Skeletal muscle cell (primary cell): ENCODE measurements at regions not wholly inside any gene's neighbourhood (a gene's known extent, or its start where the extent isn't known, plus 50 kb on each side); places are given as distances from the start of the nearest gene placed in this dataset.
A peak's percentile ranks its signal among the peaks of the same experiment; 100 is the strongest.
"Not testable (repeated sequence)": the region's sequence is repeated elsewhere in the genome, so short reads cannot be mapped to it uniquely, and the experiment has no call there.

Experiments used
- DNase-seq: peaks from one replicate; pipeline ENCODE4 v3.0.0-alpha.2; 2010; ENCODE audit warnings: low read depth
- H3K4me3 ChIP-seq: 2 replicates; pipeline ENCODE4 v1.5.1; 2011; ENCODE audit warnings: low read depth, mild to moderate bottlenecking, control low read depth, low read length, moderate library complexity

GRCh38 chr12:46531059-46531785 lies 158.6 kb upstream of the SLC38A2 start:
- no peak for DNase-seq
- H3K4me3 ChIP-seq: no peak overlapping the region

GRCh38 chr12:46530373-46531056 lies 157.9 kb upstream of the SLC38A2 start:
- no peak for DNase-seq
- no peak overlapping the region for H3K4me3 ChIP-seq

- DNase-seq: no peak
- H3K4me3 ChIP-seq: no peak overlapping the region
Observed at GRCh38 chr12:46526233-46526632, 153.7 kb upstream of the SLC38A2 start.

GRCh38 chr12:46524778-46525177 lies 152.2 kb upstream of the SLC38A2 start:
- no peak overlapping the region for H3K4me3 ChIP-seq
- DNase-seq: peak; percentile 89

GRCh38 chr12:46523863-46524770 lies 151.5 kb upstream of the SLC38A2 start:
- peak overlapping the region; percentile 29 for H3K4me3 ChIP-seq
- DNase-seq: peak; percentile 85

- peak overlapping the region; percentile 29 for H3K4me3 ChIP-seq
- no peak for DNase-seq
Observed at GRCh38 chr12:46523446-46523845, 150.9 kb upstream of the SLC38A2 start.

GRCh38 chr12:46522071-46522470 lies 149.5 kb upstream of the SLC38A2 start:
- no peak for DNase-seq
- H3K4me3 ChIP-seq: no peak overlapping the region

GRCh38 chr12:46521145-46521544 lies 148.6 kb upstream of the SLC38A2 start:
- no peak for DNase-seq
- no peak overlapping the region for H3K4me3 ChIP-seq

- no peak overlapping the region for H3K4me3 ChIP-seq
- DNase-seq: no peak
Observed at GRCh38 chr12:46519407-46519806, 146.8 kb upstream of the SLC38A2 start.

GRCh38 chr12:46518729-46519128 lies 146.2 kb upstream of the SLC38A2 start:
- no peak for DNase-seq
- no peak overlapping the region for H3K4me3 ChIP-seq

- H3K4me3 ChIP-seq: no peak overlapping the region
- no peak for DNase-seq
Observed at GRCh38 chr12:46518169-46518568, 145.6 kb upstream of the SLC38A2 start.

GRCh38 chr12:46517579-46517962 lies 145.0 kb upstream of the SLC38A2 start:
- no peak for DNase-seq

GRCh38 chr12:46516933-46517578 lies 144.5 kb upstream of the SLC38A2 start:
- H3K4me3 ChIP-seq: no peak overlapping the region
- no peak for DNase-seq

More at GRCh38 chr12:46517579-46517962, 145.0 kb upstream of the SLC38A2 start:
- no peak overlapping the region for H3K4me3 ChIP-seq

GRCh38 chr12:46516238-46516932 lies 143.8 kb upstream of the SLC38A2 start:
- no peak for DNase-seq
- no peak overlapping the region for H3K4me3 ChIP-seq

GRCh38 chr12:46515829-46516228 lies 143.3 kb upstream of the SLC38A2 start:
- no peak for DNase-seq
- H3K4me3 ChIP-seq: no peak overlapping the region

- no peak for DNase-seq
- no peak overlapping the region for H3K4me3 ChIP-seq
Observed at GRCh38 chr12:46514886-46515285, 142.3 kb upstream of the SLC38A2 start.

- H3K4me3 ChIP-seq, DNase-seq: not testable (repeated sequence)
Observed at GRCh38 chr12:46510257-46510656, 137.7 kb upstream of the SLC38A2 start.

GRCh38 chr12:46509135-46509534 lies 136.6 kb upstream of the SLC38A2 start:
- H3K4me3 ChIP-seq: no peak overlapping the region
- DNase-seq: no peak

GRCh38 chr12:46508651-46509050 lies 136.1 kb upstream of the SLC38A2 start:
- DNase-seq: no peak
- H3K4me3 ChIP-seq: no peak overlapping the region
